CD8-positive, alpha-beta memory T cell (primary cell): ENCODE measurements at regions not wholly inside any gene's neighbourhood (a gene's known extent, or its start where the extent isn't known, plus 50 kb on each side); places are given as distances from the start of the nearest gene placed in this dataset.

Experiments
- CTCF ChIA-PET: fragments of 350-600 bp; sonication (Branson Sonifier 250); formaldehyde crosslinking; loops from one replicate; lab custom pipeline; 2021; ENCODE audit warnings: antibody characterized with exemption; lab: Charles Lee
- POLR2A ChIA-PET: fragments of 350-600 bp; sonication (Branson Sonifier 250); formaldehyde crosslinking; loops from one replicate; lab custom pipeline; 2021; ENCODE audit warnings: antibody characterized with exemption; lab: Charles Lee
- DNase-seq, 5 donors: peaks; one replicate each; pipeline versions ENCODE4 v3.0.0 to v3.0.0-alpha.2; 2020 to 2022; ENCODE audit warnings: mixed read lengths in 1 of 5
- H3K27ac ChIP-seq: one replicate; pipeline ENCODE4 v1.7.0; 2013; ENCODE audit warnings: low read depth, mild to moderate bottlenecking, low read length, moderate library complexity
- H3K27me3 ChIP-seq: 2 replicates; pipeline ENCODE4 v1.7.0; 2013; ENCODE audit warnings: low read length, mild to moderate bottlenecking; ENCODE audit not compliant: insufficient read depth, poor library complexity, severe bottlenecking
- H3K36me3 ChIP-seq: 2 replicates; pipeline ENCODE4 v1.7.0; 2013; ENCODE audit warnings: mild to moderate bottlenecking, low read length, moderate library complexity; ENCODE audit not compliant: insufficient read depth
- H3K4me1 ChIP-seq: 2 replicates; pipeline ENCODE4 v1.7.0; 2013; ENCODE audit warnings: mild to moderate bottlenecking, low read length, moderate library complexity; ENCODE audit not compliant: insufficient read depth
- H3K4me3 ChIP-seq: 2 replicates; pipeline ENCODE4 v1.7.0; 2013; ENCODE audit warnings: mild to moderate bottlenecking, low read length
- H3K9me3 ChIP-seq: 2 replicates; pipeline ENCODE4 v1.7.0; 2013; ENCODE audit warnings: mild to moderate bottlenecking, low read length
- H3K27ac Mint-ChIP-seq, 8 donors: one replicate each; pipeline ENCODE4 v1.8.0; 2020 to 2021; ENCODE audit warnings: mixed read lengths in 8 of 8, mild to moderate bottlenecking in 6 of 8, inconsistent platforms in 3 of 8, moderate library complexity in 3 of 8
- H3K27me3 Mint-ChIP-seq, 2 donors: one replicate each; pipeline ENCODE4 v1.8.0; 2020 to 2021; ENCODE audit warnings: mixed read lengths in 2 of 2, mild to moderate bottlenecking in 1 of 2, moderate library complexity in 1 of 2
- H3K36me3 Mint-ChIP-seq, 3 donors: one replicate each; pipeline ENCODE4 v1.8.0; 2020 to 2021; ENCODE audit warnings: mixed read lengths in 3 of 3, inconsistent platforms in 1 of 3, mild to moderate bottlenecking in 1 of 3
- H3K4me1 Mint-ChIP-seq, 3 donors: one replicate each; pipeline ENCODE4 v1.8.0; 2020 to 2021; ENCODE audit warnings: mixed read lengths in 3 of 3, inconsistent platforms in 1 of 3, mild to moderate bottlenecking in 1 of 3
- H3K4me3 Mint-ChIP-seq, 7 donors: one replicate each; pipeline ENCODE4 v1.8.0; 2020 to 2021; ENCODE audit warnings: mixed read lengths in 7 of 7, mild to moderate bottlenecking in 6 of 7, moderate library complexity in 4 of 7, inconsistent platforms in 2 of 7
- H3K9me3 Mint-ChIP-seq, 5 donors: one replicate each; pipeline ENCODE4 v1.8.0; 2020 to 2022; ENCODE audit warnings: mixed read lengths in 5 of 5, mild to moderate bottlenecking in 3 of 5, moderate library complexity in 2 of 5, inconsistent platforms in 1 of 5

GRCh38 chr13:33694546-33694945 is 123.4 kb upstream of the RFC3 start:
- Mint-ChIP-seq H3K36me3 (no peaks in the 10 kb centered on the region), H3K4me1 (no peaks in the 10 kb centered on the region), H3K27ac (no peak overlapping the region), H3K9me3 (no peaks in the 10 kb centered on the region), H3K27me3 (no peaks in the 10 kb centered on the region), H3K4me3 (no peak overlapping the region)
- Histone ChIP-seq H3K27ac (no peak overlapping the region), H3K4me1 (no peaks in the 10 kb centered on the region), H3K27me3 (no peaks in the 10 kb centered on the region), H3K9me3 (no peaks in the 10 kb centered on the region), H3K4me3 (no peak overlapping the region), H3K36me3 (no peaks in the 10 kb centered on the region)
- ChIA-PET POLR2A (no interaction called here), CTCF (no interaction called here)
- DNase-seq, result no peak

DNA sequence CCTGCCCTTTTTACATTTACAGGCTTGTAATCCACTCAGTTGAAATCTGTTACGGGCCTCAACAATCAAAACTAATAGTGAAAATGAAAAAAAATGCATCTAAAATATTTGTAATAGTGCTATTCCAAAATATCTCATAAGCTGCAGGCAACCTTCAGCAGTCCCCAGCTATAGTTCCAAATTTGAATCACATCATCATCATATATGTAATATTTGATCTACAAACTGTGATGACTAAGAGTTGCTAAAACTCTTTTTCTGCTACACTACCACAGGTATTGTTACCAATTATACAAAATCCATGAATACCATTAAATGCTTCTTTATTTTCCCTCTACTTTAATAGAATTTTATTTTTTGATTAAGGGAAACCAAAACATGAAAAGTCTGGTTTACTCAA is 121.4 kb upstream of the RFC3 start:
- Mint-ChIP-seq H3K27me3 (no peaks in the 10 kb centered on the region), H3K9me3 (no peaks in the 10 kb centered on the region), H3K36me3 (no peaks in the 10 kb centered on the region), H3K4me3 (no peak overlapping the region), H3K4me1 (no peaks in the 10 kb centered on the region), H3K27ac (no peak overlapping the region)
- Histone ChIP-seq H3K27ac (no peak overlapping the region), H3K27me3 (no peaks in the 10 kb centered on the region), H3K36me3 (no peaks in the 10 kb centered on the region), H3K9me3 (no peaks in the 10 kb centered on the region), H3K4me3 (no peak overlapping the region), H3K4me1 (no peaks in the 10 kb centered on the region)
- ChIA-PET CTCF (no interaction called here), POLR2A (no interaction called here)
- no peak for DNase-seq

- ChIA-PET POLR2A (no interaction called here), CTCF (no interaction called here)
- H3K27me3 Mint-ChIP-seq, result peaks cover 0 to 2% of the 10 kb centered on the region in 2 donors
- no peak for DNase-seq
- H3K27ac Mint-ChIP-seq, result no peak overlapping the region
- Histone ChIP-seq H3K27me3 (no peaks in the 10 kb centered on the region), H3K4me3 (no peak overlapping the region), H3K27ac (no peak overlapping the region), H3K36me3 (no peaks in the 10 kb centered on the region), H3K9me3 (no peaks in the 10 kb centered on the region), H3K4me1 (no peaks in the 10 kb centered on the region)
- H3K36me3 Mint-ChIP-seq, result no peaks in the 10 kb centered on the region
- no peaks in the 10 kb centered on the region for H3K9me3 Mint-ChIP-seq
- no peaks in the 10 kb centered on the region for H3K4me1 Mint-ChIP-seq
- H3K4me3 Mint-ChIP-seq, result no peak overlapping the region
These were observed 120.0 kb upstream of the RFC3 start for GRCh38 chr13:33697926-33698325.

GRCh38 chr13:33707449-33707848 is 110.5 kb upstream of the RFC3 start:
- Mint-ChIP-seq H3K9me3 (peaks cover 21 to 30% (median 23%) of the 10 kb centered on the region in 5 donors), H3K36me3 (peaks cover 0 to 16% (median 8%) of the 10 kb centered on the region in 3 donors), H3K4me3 (no peak overlapping the region), H3K27me3 (peaks cover 16 to 20% of the 10 kb centered on the region in 2 donors), H3K4me1 (no peaks in the 10 kb centered on the region), H3K27ac (no peak overlapping the region)
- no peaks in the 10 kb centered on the region for H3K9me3 ChIP-seq
- no peak overlapping the region for H3K4me3 ChIP-seq
- H3K27ac ChIP-seq, result no peak overlapping the region
- no peaks in the 10 kb centered on the region for H3K4me1 ChIP-seq
- H3K27me3 ChIP-seq, result no peaks in the 10 kb centered on the region
- H3K36me3 ChIP-seq, result no peaks in the 10 kb centered on the region
- no peak for DNase-seq
- ChIA-PET CTCF (no interaction called here), POLR2A (no interaction called here)

DNA sequence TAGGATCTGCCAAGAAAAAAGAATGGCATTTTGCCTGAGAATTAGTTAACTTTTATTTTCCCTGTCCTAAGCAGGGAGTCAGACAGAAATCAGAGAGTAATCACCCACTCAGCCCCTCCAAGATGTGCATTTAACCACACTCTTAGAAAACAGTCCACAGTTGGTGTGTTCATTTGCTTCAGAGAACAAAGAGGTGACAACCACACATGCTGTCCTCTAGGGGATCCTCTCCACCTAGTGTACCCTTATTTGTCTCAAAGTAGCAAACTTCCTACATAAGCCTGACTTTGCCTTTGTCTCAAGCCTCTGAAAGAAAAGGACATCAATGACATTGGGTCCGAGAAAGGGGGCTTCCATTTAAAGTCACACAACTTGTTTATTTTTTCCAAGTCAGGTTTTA is 107.0 kb upstream of the RFC3 start:
- Histone ChIP-seq H3K9me3 (no peaks in the 10 kb centered on the region), H3K4me1 (no peaks in the 10 kb centered on the region), H3K4me3 (no peak overlapping the region), H3K27me3 (no peaks in the 10 kb centered on the region), H3K36me3 (no peaks in the 10 kb centered on the region), H3K27ac (no peak overlapping the region)
- ChIA-PET CTCF (no interaction called here), POLR2A (no interaction called here)
- Mint-ChIP-seq H3K9me3 (peaks cover 12 to 18% (median 16%) of the 10 kb centered on the region in 5 donors), H3K27me3 (peaks cover 10 to 15% of the 10 kb centered on the region in 2 donors), H3K27ac (peak overlapping the region in 1 of 8 donors; percentile 22), H3K36me3 (peaks cover 0 to 9% (median 8%) of the 10 kb centered on the region in 3 donors), H3K4me3 (no peak overlapping the region), H3K4me1 (no peaks in the 10 kb centered on the region)
- no peak for DNase-seq

GRCh38 chr13:33711436-33711835 is 106.5 kb upstream of the RFC3 start:
- peaks cover 7 to 15% (median 12%) of the 10 kb centered on the region in 5 donors for H3K9me3 Mint-ChIP-seq
- Histone ChIP-seq H3K27ac (no peak overlapping the region), H3K27me3 (no peaks in the 10 kb centered on the region), H3K36me3 (no peaks in the 10 kb centered on the region), H3K9me3 (no peaks in the 10 kb centered on the region), H3K4me3 (no peak overlapping the region), H3K4me1 (no peaks in the 10 kb centered on the region)
- peaks cover 0 to 9% (median 8%) of the 10 kb centered on the region in 3 donors for H3K36me3 Mint-ChIP-seq
- peaks cover 12 to 14% of the 10 kb centered on the region in 2 donors for H3K27me3 Mint-ChIP-seq
- ChIA-PET POLR2A (no interaction called here), CTCF (no interaction called here)
- no peaks in the 10 kb centered on the region for H3K4me1 Mint-ChIP-seq
- no peak overlapping the region for H3K27ac Mint-ChIP-seq
- H3K4me3 Mint-ChIP-seq, result no peak overlapping the region
- no peak for DNase-seq

DNA sequence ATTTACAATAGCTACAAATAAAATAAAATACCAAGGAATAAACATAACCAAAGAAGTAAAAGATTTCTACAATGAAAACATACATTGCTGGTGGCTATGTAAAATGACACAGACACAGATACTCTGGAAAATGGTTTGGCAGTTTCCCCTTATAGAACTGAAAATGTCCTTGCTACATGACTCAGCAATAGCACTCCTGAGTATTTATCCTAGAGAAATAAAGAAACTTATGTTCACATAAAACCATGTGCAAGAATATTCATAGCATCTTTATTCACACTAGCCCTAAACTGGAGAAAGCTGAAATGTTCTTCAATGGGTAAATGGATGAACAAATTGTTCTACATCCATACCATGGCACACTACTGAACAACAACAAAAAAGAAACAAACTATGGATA is 100.2 kb upstream of the RFC3 start:
- H3K4me1 ChIP-seq, result peaks cover 4% of the 10 kb centered on the region
- Mint-ChIP-seq H3K4me3 (no peak overlapping the region), H3K27me3 (peaks cover 2 to 6% of the 10 kb centered on the region in 2 donors), H3K9me3 (peaks cover 0 to 6% (median 0%) of the 10 kb centered on the region in 5 donors), H3K27ac (no peak overlapping the region), H3K36me3 (no peaks in the 10 kb centered on the region), H3K4me1 (peaks cover 10 to 15% (median 14%) of the 10 kb centered on the region in 3 donors)
- POLR2A ChIA-PET, result no interaction called here
- no peak overlapping the region for H3K4me3 ChIP-seq
- DNase-seq, result no peak
- CTCF ChIA-PET, result no interaction called here
- H3K27ac ChIP-seq, result no peak overlapping the region
- H3K36me3 ChIP-seq, result no peaks in the 10 kb centered on the region
- H3K9me3 ChIP-seq, result no peaks in the 10 kb centered on the region
- no peaks in the 10 kb centered on the region for H3K27me3 ChIP-seq

DNA sequence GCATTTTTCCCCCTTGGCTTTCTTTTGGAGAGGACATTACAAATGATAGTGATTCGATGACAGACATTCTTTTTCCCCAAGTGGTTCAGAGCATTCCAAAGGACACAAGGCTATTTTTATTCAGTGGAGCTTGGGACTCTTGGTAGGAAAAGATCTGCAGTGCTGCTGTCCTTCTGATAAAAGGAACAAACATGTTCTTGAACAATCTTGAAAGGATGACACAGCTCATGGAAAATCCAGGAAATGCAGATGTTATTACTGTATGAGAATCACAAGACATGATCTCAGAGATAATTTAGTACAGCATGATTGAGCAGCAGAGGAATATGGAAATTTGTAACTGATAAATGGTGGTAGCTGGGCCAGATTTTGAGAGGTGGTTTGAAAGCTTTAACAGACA is 96.2 kb upstream of the RFC3 start:
- Mint-ChIP-seq H3K36me3 (no peaks in the 10 kb centered on the region), H3K27me3 (no peaks in the 10 kb centered on the region), H3K9me3 (no peaks in the 10 kb centered on the region), H3K4me1 (peaks cover 18 to 27% (median 26%) of the 10 kb centered on the region in 3 donors), H3K4me3 (no peak overlapping the region), H3K27ac (peak overlapping the region in 2 of 8 donors; percentile 10 to 56)
- no peaks in the 10 kb centered on the region for H3K36me3 ChIP-seq
- ChIA-PET POLR2A (no interaction called here), CTCF (interaction anchor here (1.1 to 4.0 kb wide), 3 partner anchors 179 to 1136 kb away, joined by 3 to 49 read pairs (median 5); partner anchors contain the start of gene PDS5B)
- DNase-seq, result no peak
- no peaks in the 10 kb centered on the region for H3K9me3 ChIP-seq
- no peaks in the 10 kb centered on the region for H3K27me3 ChIP-seq
- peaks cover 16% of the 10 kb centered on the region for H3K4me1 ChIP-seq
- H3K27ac ChIP-seq, result no peak overlapping the region
- no peak overlapping the region for H3K4me3 ChIP-seq
